ENCODE measurements at regions not wholly inside any gene's neighbourhood (a gene's known extent, or its start where the extent isn't known, plus 50 kb on each side); places are given as distances from the start of the nearest gene placed in this dataset.

DNA sequence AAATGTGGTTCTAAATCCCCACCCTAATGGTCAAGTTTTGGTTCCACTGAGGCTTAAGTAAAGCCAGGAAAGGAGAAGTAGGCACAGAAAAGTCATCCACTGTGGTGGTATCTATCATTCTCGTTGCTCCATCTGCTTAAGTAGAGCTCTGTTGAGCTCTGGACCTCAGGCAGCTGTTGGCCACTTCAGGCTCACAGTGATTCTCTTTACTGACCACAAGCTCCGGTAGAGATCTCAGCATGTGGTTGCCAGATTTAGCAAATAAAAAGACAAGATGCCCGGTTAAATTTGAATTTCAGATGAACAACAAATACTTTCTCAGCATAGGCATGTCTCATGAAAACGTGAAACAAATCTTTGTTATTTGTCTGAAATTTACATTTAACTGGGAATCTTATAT is 132.3 kb upstream of the PTCHD1 start:
- no peak for DNase-seq (ENCODE audit: low read depth)
- no peak overlapping the region for H3K4me3 ChIP-seq (ENCODE audit: low read depth, low read length)
- TF ChIP-seq, protein P1, sequence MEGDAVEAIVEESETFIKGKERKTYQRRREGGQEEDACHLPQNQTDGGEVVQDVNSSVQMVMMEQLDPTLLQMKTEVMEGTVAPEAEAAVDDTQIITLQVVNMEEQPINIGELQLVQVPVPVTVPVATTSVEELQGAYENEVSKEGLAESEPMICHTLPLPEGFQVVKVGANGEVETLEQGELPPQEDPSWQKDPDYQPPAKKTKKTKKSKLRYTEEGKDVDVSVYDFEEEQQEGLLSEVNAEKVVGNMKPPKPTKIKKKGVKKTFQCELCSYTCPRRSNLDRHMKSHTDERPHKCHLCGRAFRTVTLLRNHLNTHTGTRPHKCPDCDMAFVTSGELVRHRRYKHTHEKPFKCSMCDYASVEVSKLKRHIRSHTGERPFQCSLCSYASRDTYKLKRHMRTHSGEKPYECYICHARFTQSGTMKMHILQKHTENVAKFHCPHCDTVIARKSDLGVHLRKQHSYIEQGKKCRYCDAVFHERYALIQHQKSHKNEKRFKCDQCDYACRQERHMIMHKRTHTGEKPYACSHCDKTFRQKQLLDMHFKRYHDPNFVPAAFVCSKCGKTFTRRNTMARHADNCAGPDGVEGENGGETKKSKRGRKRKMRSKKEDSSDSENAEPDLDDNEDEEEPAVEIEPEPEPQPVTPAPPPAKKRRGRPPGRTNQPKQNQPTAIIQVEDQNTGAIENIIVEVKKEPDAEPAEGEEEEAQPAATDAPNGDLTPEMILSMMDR (IDR thresholded peaks at IDR 0.05; ENCODE audit: control insufficient read depth, extremely low read depth, insufficient read depth): no peak

DNA sequence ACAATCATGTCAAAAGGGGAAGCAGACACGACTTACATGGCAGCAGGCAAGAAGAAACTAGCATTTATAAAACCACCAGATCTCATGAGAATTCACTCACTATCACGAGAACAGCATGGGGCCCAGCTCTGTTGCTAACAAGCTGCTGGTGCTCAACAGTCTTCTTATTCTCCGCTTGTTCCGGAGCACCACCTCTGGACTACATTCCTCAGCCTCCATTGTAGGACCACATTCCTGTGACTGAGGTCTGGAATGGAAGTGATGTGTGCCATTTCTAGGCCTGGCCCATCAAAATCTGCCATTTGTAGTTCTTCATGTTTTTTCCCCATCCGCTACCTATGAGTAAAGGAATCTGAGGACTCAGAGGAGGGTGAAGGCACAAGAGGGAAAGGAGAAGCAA is 111.5 kb upstream of the PTCHD1 start:
- no peak for DNase-seq (ENCODE audit: low read depth)
- no peak overlapping the region for H3K4me3 ChIP-seq (ENCODE audit: low read depth, low read length)
- TF ChIP-seq, protein P1 (IDR thresholded peaks at IDR 0.05; ENCODE audit: control insufficient read depth, extremely low read depth, insufficient read depth): no peak

GRCh38 chrX:23228454-23228853 is 106.2 kb upstream of the PTCHD1 start:
- H3K4me3 ChIP-seq (ENCODE audit: low read depth, low read length): no peak overlapping the region
- DNase-seq (ENCODE audit: low read depth): no peak
- TF ChIP-seq, protein P1 (IDR thresholded peaks at IDR 0.05; ENCODE audit: control insufficient read depth, extremely low read depth, insufficient read depth): no peak

GRCh38 chrX:23228950-23229448 is 105.7 kb upstream of the PTCHD1 start:
- TF ChIP-seq, protein P1 (IDR thresholded peaks at IDR 0.05; ENCODE audit: control insufficient read depth, extremely low read depth, insufficient read depth): no peak
- H3K4me3 ChIP-seq (ENCODE audit: low read depth, low read length): no peak overlapping the region
- no peak for DNase-seq (ENCODE audit: low read depth)

- DNase-seq (ENCODE audit: low read depth): no peak
- TF ChIP-seq, protein P1 (IDR thresholded peaks at IDR 0.05; ENCODE audit: control insufficient read depth, extremely low read depth, insufficient read depth): no peak
- H3K4me3 ChIP-seq (ENCODE audit: low read depth, low read length): no peak overlapping the region
Measured at GRCh38 chrX:23235051-23235450, 99.6 kb upstream of the PTCHD1 start.

DNA sequence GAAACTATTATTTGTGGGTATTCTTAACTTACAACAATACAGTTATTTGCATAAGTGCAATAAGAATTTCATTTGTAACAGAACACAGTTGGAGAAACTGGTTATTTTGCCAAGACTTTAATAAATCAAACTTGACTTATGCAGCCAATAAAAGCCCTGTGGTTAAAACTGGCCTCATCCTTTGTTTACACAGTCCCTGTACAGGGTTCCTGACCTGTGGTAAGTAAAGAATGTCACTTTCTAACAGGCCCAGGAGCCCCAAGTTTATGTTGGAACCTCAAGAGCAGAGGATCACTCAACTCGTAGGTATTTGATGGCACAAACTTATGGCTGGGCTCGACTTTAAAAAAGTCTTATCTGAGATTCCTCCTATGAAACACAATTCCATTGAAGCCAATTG is 88.6 kb upstream of the PTCHD1 start:
- no peak for DNase-seq (ENCODE audit: low read depth)
- TF ChIP-seq, protein P1 (IDR thresholded peaks at IDR 0.05; ENCODE audit: control insufficient read depth, extremely low read depth, insufficient read depth): no peak
- H3K4me3 ChIP-seq (ENCODE audit: low read depth, low read length): no peak overlapping the region

- no peak overlapping the region for H3K4me3 ChIP-seq (ENCODE audit: low read depth, low read length)
- TF ChIP-seq, protein P1 (IDR thresholded peaks at IDR 0.05; ENCODE audit: control insufficient read depth, extremely low read depth, insufficient read depth): no peak
- no peak for DNase-seq (ENCODE audit: low read depth)
Measured at GRCh38 chrX:23248187-23248586, 86.5 kb upstream of the PTCHD1 start.
